ENCODE measurements at regions not wholly inside any gene's neighbourhood (a gene's known extent, or its start where the extent isn't known, plus 50 kb on each side); places are given as distances from the start of the nearest gene placed in this dataset.
A peak's percentile ranks its signal among the peaks of the same experiment; 100 is the strongest.

DNA sequence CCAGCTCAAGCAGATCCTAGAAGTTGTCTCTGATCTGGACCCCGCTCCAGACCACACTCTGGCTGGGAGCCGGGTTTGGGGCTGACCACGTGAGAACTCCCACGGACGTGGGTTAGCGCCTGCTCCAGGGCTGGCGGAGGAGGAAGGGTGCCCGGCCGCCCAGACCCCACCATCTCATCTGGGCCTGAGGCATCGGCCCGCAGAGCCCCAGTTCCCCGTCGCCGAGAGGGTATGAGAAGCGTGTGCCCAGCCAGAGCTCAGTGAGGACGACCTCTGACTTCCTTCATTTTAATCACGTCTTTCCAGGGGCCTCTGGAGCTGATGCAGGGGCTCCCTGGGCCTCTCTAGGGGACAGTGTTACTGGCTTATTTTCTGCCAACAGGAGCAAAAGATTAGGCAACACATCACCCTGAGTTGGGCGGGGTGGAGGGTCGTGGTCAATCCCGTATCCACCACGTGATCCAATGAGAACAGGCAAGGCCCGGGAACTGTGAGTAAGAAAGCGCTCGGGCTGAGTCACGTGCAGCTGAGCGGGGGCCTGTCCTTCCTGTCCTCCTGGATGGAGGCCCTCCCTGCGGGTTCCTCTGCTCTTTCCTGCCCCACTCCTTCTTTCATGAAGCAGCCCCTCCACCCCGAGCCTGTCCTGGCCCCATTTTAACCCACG lies 81.1 kb downstream of the SIK1 start:
- no peaks in the 10 kb centered on the region for H4K20me1 ChIP-seq (replicated peaks; ENCODE audit: control insufficient read depth, extremely low read depth, insufficient read depth, low read length)
- DNase-seq (ENCODE audit: low read depth, low spot score), result peak; percentile 50
- ChIA-PET CTCF (interaction anchor here (1.2 kb wide), 1 partner anchor 9 kb away, joined by 3 read pairs; no protein-coding TSS in a partner anchor), POLR2A (no interaction called here)
- H3K4me2 ChIP-seq (ENCODE audit: insufficient read depth, low read length), result no peak overlapping the region
- peak overlapping the region; percentile 31 for H3K27ac ChIP-seq (ENCODE audit: insufficient read depth, low read depth, low read length)
- no peak overlapping the region for H3K9ac ChIP-seq (replicated peaks; ENCODE audit: extremely low read depth, insufficient read depth, low read length)
- FAIRE-seq, result peak; percentile 89
- dilution Hi-C loops (cut with MboI; ENCODE audit: extremely low pct_ligation_motif_present, low sequenced_read_pairs), result no loop called here
- BruUV-seq (replicated peaks), result no TSS peak
- TF ChIP-seq POLR2AphosphoS5 (IDR thresholded peaks at IDR 0.05; ENCODE audit: insufficient read depth, low read depth, low read length), result no peak
- TF ChIP-seq, protein P1, sequence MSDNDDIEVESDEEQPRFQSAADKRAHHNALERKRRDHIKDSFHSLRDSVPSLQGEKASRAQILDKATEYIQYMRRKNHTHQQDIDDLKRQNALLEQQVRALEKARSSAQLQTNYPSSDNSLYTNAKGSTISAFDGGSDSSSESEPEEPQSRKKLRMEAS (IDR thresholded peaks at IDR 0.05; ENCODE audit: insufficient read depth, insufficient read length), result peak; percentile 94
- no peaks in the 10 kb centered on the region for H3K36me3 ChIP-seq (ENCODE audit: control insufficient read depth in 2 of 2, extremely low read depth in 1 of 2, insufficient read depth in 2 of 2, low read length in 2 of 2)
- peaks cover 21% of the 10 kb centered on the region for H3K4me1 ChIP-seq (ENCODE audit: control insufficient read depth, extremely low read depth, insufficient read depth, low read length)
- no peaks in the 10 kb centered on the region for H3K27me3 ChIP-seq (ENCODE audit: control insufficient read depth in 2 of 2, insufficient read depth in 2 of 2, low read length in 2 of 2)
- H3K9me3 ChIP-seq (replicated peaks; ENCODE audit: control insufficient read depth, insufficient read depth, low read length), result no peaks in the 10 kb centered on the region
- no peak overlapping the region for H3K4me3 ChIP-seq (replicated peaks in 1 of 3; ENCODE audit: insufficient read depth in 1 of 3, low read depth in 1 of 3, low read length in 3 of 3)
- no peaks in the 10 kb centered on the region for H3K79me2 ChIP-seq (ENCODE audit: control insufficient read depth, insufficient read depth, low read length)
- no peaks in the 10 kb centered on the region for H3K9me1 ChIP-seq (replicated peaks; ENCODE audit: control insufficient read depth, extremely low read depth, insufficient read depth, low read length)
- peak overlapping the region; percentile 10 for H2AFZ ChIP-seq (ENCODE audit: low read depth, low read length)
- intact Hi-C loops (cut with micrococcal nuclease), result loop anchor here (2.0 kb wide), 1 partner anchor 13 kb away; no protein-coding TSS in a partner anchor

DNA sequence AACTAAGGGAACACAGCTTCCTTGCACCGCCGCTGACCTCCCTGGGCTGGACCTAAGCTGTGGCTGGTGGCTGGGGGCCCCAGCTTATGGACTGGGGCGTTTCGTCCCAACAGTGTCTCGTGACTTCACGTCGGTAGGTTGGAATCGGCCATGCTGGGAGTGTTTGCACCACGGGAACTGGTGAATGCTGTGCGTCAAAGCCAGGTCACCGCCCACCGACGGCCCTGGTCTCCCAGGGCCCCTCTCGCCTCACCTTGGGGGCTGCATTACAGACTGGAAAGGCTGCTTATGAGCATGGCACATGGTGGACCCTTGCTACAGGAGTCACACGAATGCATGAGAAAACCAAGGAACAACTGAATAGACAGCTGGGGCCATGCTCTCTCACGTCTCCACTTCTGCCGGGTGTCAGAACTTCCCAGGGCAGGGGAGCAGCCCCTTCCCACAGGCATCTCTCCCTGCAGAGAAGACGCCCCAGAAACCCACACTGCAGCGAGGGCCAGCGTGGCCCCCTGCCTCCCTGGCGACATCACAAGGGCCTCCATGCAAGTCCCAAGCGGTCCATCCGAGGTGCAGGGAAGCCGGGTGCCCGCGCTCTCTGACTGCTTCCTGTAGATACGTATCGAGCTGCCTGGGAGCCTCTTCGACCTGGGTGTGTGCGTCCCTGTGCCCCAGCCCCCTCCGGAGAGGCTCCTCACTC lies 81.7 kb downstream of the SIK1 start:
- no peak overlapping the region for H3K9ac ChIP-seq (replicated peaks; ENCODE audit: extremely low read depth, insufficient read depth, low read length)
- H4K20me1 ChIP-seq (replicated peaks; ENCODE audit: control insufficient read depth, extremely low read depth, insufficient read depth, low read length), result no peaks in the 10 kb centered on the region
- dilution Hi-C loops (cut with MboI; ENCODE audit: extremely low pct_ligation_motif_present, low sequenced_read_pairs) (no loop called here), intact Hi-C loops (cut with micrococcal nuclease) (no loop called here)
- DNase-seq (ENCODE audit: low read depth, low spot score) (no peak), FAIRE-seq (no peak)
- peaks cover 28% of the 10 kb centered on the region for H3K4me1 ChIP-seq (ENCODE audit: control insufficient read depth, extremely low read depth, insufficient read depth, low read length)
- ChIA-PET POLR2A (no interaction called here), CTCF (interaction anchor here (1.2 kb wide), 1 partner anchor 9 kb away, joined by 3 read pairs; no protein-coding TSS in a partner anchor)
- H3K36me3 ChIP-seq (ENCODE audit: control insufficient read depth in 2 of 2, extremely low read depth in 1 of 2, insufficient read depth in 2 of 2, low read length in 2 of 2), result no peaks in the 10 kb centered on the region
- no peaks in the 10 kb centered on the region for H3K9me3 ChIP-seq (replicated peaks; ENCODE audit: control insufficient read depth, insufficient read depth, low read length)
- no peaks in the 10 kb centered on the region for H3K27me3 ChIP-seq (ENCODE audit: control insufficient read depth in 2 of 2, insufficient read depth in 2 of 2, low read length in 2 of 2)
- H3K4me2 ChIP-seq (ENCODE audit: insufficient read depth, low read length), result no peak overlapping the region
- BruUV-seq (replicated peaks), result no TSS peak
- no peak overlapping the region for H3K27ac ChIP-seq (ENCODE audit: insufficient read depth, low read depth, low read length)
- H2AFZ ChIP-seq (ENCODE audit: low read depth, low read length), result no peak overlapping the region
- no peaks in the 10 kb centered on the region for H3K9me1 ChIP-seq (replicated peaks; ENCODE audit: control insufficient read depth, extremely low read depth, insufficient read depth, low read length)
- H3K79me2 ChIP-seq (ENCODE audit: control insufficient read depth, insufficient read depth, low read length), result no peaks in the 10 kb centered on the region
- no peak overlapping the region for H3K4me3 ChIP-seq (replicated peaks in 1 of 3; ENCODE audit: insufficient read depth in 1 of 3, low read depth in 1 of 3, low read length in 3 of 3)
- TF ChIP-seq EZH2 (IDR thresholded peaks at IDR 0.05; ENCODE audit: borderline replicate concordance, low read depth, low read length, severe bottlenecking) (no peak), POLR2A (IDR thresholded peaks at IDR 0.05; ENCODE audit: low read depth, low read length) (no peak), GATA2 (IDR thresholded peaks at IDR 0.05; ENCODE audit: insufficient read depth, insufficient read length, low read depth, low read length) (no peak), JUN (IDR thresholded peaks at IDR 0.05; ENCODE audit: borderline replicate concordance, insufficient read depth, insufficient read length, low read depth) (no peak)
- TF ChIP-seq, protein P1 (IDR thresholded peaks at IDR 0.05; ENCODE audit: insufficient read depth, insufficient read length), result no peak
